HepG2 (cell line): ENCODE measurements at regions not wholly inside any gene's neighbourhood (a gene's known extent, or its start where the extent isn't known, plus 50 kb on each side); places are given as distances from the start of the nearest gene placed in this dataset.

Experiments used
- ATAC-seq: fragments of 200-7000 bp; cut with Tn5 transposase; 3 replicates; pipeline ENCODE4 v1.9.1; 2020; ENCODE audit warnings: mild to moderate bottlenecking, moderate library complexity
- BruUV-seq: library from RNA; stranded (reverse); fragments of 400-500 nt; replicated peaks from 2 replicates; lab custom pipeline; 2021; lab: Mats Ljungman, UMichigan
- CTCF ChIA-PET: fragments of 300-600 bp; formaldehyde crosslinking; extraction: SDS; loops from one replicate; lab custom pipeline; 2021; ENCODE audit warnings: low total read pairs, inconsistent platforms, low intra/inter-chr PET ratio; lab: Yijun Ruan, JAX
- POLR2A ChIA-PET: fragments of 350-600 bp; sonication (Branson Sonifier 250); formaldehyde crosslinking; loops from one replicate; lab custom pipeline; 2020; ENCODE audit warnings: antibody characterized with exemption, inconsistent platforms; lab: Yijun Ruan, JAX
- DNase-seq: peaks from one replicate; pipeline ENCODE4 v3.0.0-alpha.2; 2015; ENCODE audit warnings: low spot score
- FAIRE-seq: peaks from 3 replicates; lab custom pipeline; 2011; peaks lifted over from hg19 to GRCh38; lab: Jason Lieb, UNC
- H2AFZ ChIP-seq: one replicate; pipeline ENCODE4 v1.6.1; 2011; ENCODE audit warnings: low read length, inconsistent platforms
- H3K27ac ChIP-seq: fragments of 300-600 bp; 3 replicates; pipeline ENCODE4 v1.8.0; 2011; ENCODE audit warnings: mixed run types, mild to moderate bottlenecking, mixed read lengths, low read length, inconsistent platforms; ENCODE audit not compliant: insufficient read depth; ENCODE audit errors: extremely low read length
- H3K27me3 ChIP-seq, 2 experiments: fragments of 200-600 bp in 1 of 2; 2 replicates in 1 of 2; 3 replicates in 1 of 2; pipeline versions ENCODE4 v1.6.0 to v1.8.0; 2011; ENCODE audit warnings: low read length in 2 of 2, mild to moderate bottlenecking in 2 of 2, moderate library complexity in 2 of 2, inconsistent platforms in 1 of 2; ENCODE audit not compliant: insufficient read depth in 2 of 2, control insufficient read depth in 1 of 2
- H3K36me3 ChIP-seq, 2 experiments: fragments of 200-600 bp in 1 of 2; replicated peaks in 1 of 2; 2 replicates in 1 of 2; 3 replicates in 1 of 2; pipeline versions ENCODE4 v1.5.1 to v1.8.0; 2011; ENCODE audit warnings: low read length in 2 of 2, inconsistent platforms in 1 of 2; ENCODE audit not compliant: insufficient read depth in 2 of 2, control insufficient read depth in 1 of 2
- H3K4me1 ChIP-seq: 2 replicates; pipeline ENCODE4 v1.5.1; 2012; ENCODE audit warnings: low read length, inconsistent platforms; ENCODE audit not compliant: insufficient read depth
- H3K4me2 ChIP-seq: 2 replicates; pipeline ENCODE4 v1.6.0; 2011; ENCODE audit warnings: low read depth, low read length, inconsistent platforms
- H3K4me3 ChIP-seq, 3 experiments: fragments of 200-600 bp in 1 of 3; sonication (generic), shearing (Covaris generic) in 1 of 3; replicated peaks in 1 of 3; 2 replicates each; pipeline ENCODE4 v1.5.1; 2011 to 2016; ENCODE audit warnings: low read length in 3 of 3, inconsistent platforms in 2 of 3, low read depth in 2 of 3, mild to moderate bottlenecking in 2 of 3, control low read depth in 1 of 3, mixed read lengths in 1 of 3; ENCODE audit not compliant: insufficient read depth in 1 of 3
- H3K79me2 ChIP-seq: one replicate; pipeline ENCODE4 v1.6.1; 2011; ENCODE audit warnings: low read length, inconsistent platforms; ENCODE audit not compliant: insufficient read depth
- H3K9ac ChIP-seq: 2 replicates; pipeline ENCODE4 v1.6.0; 2011; ENCODE audit warnings: mild to moderate bottlenecking, low read depth, low read length, inconsistent platforms; ENCODE audit not compliant: insufficient read depth
- H3K9me3 ChIP-seq: 2 replicates; pipeline ENCODE4 v1.5.1; 2012; ENCODE audit warnings: mild to moderate bottlenecking, low read length
- H4K20me1 ChIP-seq: 2 replicates; pipeline ENCODE4 v1.6.0; 2011; ENCODE audit warnings: inconsistent platforms, mild to moderate bottlenecking, low read length, moderate library complexity; ENCODE audit not compliant: insufficient read depth
- CCDC6 ChIP-seq: sonication (generic); formaldehyde crosslinking; IDR thresholded peaks from 2 replicates; pipeline ENCODE4 v1.8.1; 2022; ENCODE audit warnings: mild to moderate bottlenecking, missing genetic modification reagents, moderate library complexity
- ISL2 ChIP-seq: sonication (generic); formaldehyde crosslinking; IDR thresholded peaks from 2 replicates; pipeline ENCODE4 v1.5.0; 2020; ENCODE audit warnings: missing genetic modification reagents
- KAT8 ChIP-seq: IDR thresholded peaks from 2 replicates; pipeline ENCODE4 v1.6.1; 2016; ENCODE audit warnings: missing genetic modification reagents, missing compliant biosample characterization
- KDM1A ChIP-seq: IDR thresholded peaks from 2 replicates; pipeline ENCODE4 v1.6.1; 2016; ENCODE audit warnings: missing compliant biosample characterization
- RCOR2 ChIP-seq: IDR thresholded peaks from 2 replicates; pipeline ENCODE4 v1.6.1; 2016; ENCODE audit warnings: missing biosample characterization, missing genetic modification reagents
- TARDBP ChIP-seq: sonication (generic); formaldehyde crosslinking; IDR thresholded peaks from 2 replicates; pipeline ENCODE4 v1.8.0; 2022; ENCODE audit warnings: mild to moderate bottlenecking, missing genetic modification reagents
- TEAD3 ChIP-seq: optimal IDR thresholded peaks from 2 replicates; pipeline ENCODE3; 2016; ENCODE audit warnings: borderline replicate concordance
- ZNF143 ChIP-seq: sonication (generic); formaldehyde crosslinking; IDR thresholded peaks from 2 replicates; pipeline ENCODE4 v1.4.0; 2020; ENCODE audit warnings: missing genetic modification reagents
- ZNF335 ChIP-seq: sonication (generic); formaldehyde crosslinking; IDR thresholded peaks from 2 replicates; pipeline ENCODE4 v1.4.0; 2020; ENCODE audit warnings: missing genetic modification reagents
- ZNF362 ChIP-seq: sonication (generic); formaldehyde crosslinking; IDR thresholded peaks from 2 replicates; pipeline ENCODE4 v1.4.0; 2020; ENCODE audit warnings: missing genetic modification reagents, mild to moderate bottlenecking, borderline replicate concordance
- WGBS: methylation state at CpG from one replicate; pipeline ENCODE4 v1.1.6; 2017; ENCODE audit warnings: low lambda C conversion rate; 5-methylcytosine and 5-hydroxymethylcytosine counted together
- in situ Hi-C: cut with HindIII; loops from 2 replicates; pipeline ENCODE4 v1.10.0; 2017; ENCODE audit warnings: low pct_unique_long_range_greater_than_20kb; ENCODE audit not compliant: extremely low pct_ligation_motif_present
- intact Hi-C: fragments of 100-400 bp; cut with micrococcal nuclease; formaldehyde crosslinking; loops from one replicate; pipeline ENCODE4 v1.10.0; 2022; ENCODE audit not compliant: unreplicated experiment
- TF ChIP-seq, protein P1 (sequence below): sonication (generic); formaldehyde crosslinking; IDR thresholded peaks from 2 replicates; pipeline ENCODE4 v1.4.0; 2020; ENCODE audit warnings: missing genetic modification reagents
- TF ChIP-seq, protein P2 (sequence below): sonication (generic); formaldehyde crosslinking; IDR thresholded peaks from 2 replicates; pipeline ENCODE4 v1.5.0; 2020; ENCODE audit warnings: mild to moderate bottlenecking, missing genetic modification reagents
- TF ChIP-seq, protein P3 (sequence below): sonication (generic); formaldehyde crosslinking; IDR thresholded peaks from 2 replicates; pipeline ENCODE4 v1.4.0; 2020; ENCODE audit warnings: missing genetic modification reagents, borderline replicate concordance
- TF ChIP-seq, protein P4 (sequence below), 2 experiments: fragments of 450-650 bp in 1 of 2; sonication (generic) in 1 of 2; formaldehyde crosslinking; IDR thresholded peaks; 2 replicates each; pipeline versions ENCODE4 v1.5.0 to v1.8.0; 2020 to 2022; ENCODE audit warnings: mild to moderate bottlenecking in 1 of 2, missing genetic modification reagents in 1 of 2

- ATAC-seq = no peak
- H3K9ac ChIP-seq = no peak overlapping the region
- H3K9me3 ChIP-seq = no peaks in the 10 kb centered on the region
- BruUV-seq = no TSS peak
- POLR2A ChIA-PET = interaction anchor here (0.7 kb wide), 2 partner anchors 25 to 191 kb away, joined by 3 read pairs; no protein-coding TSS in a partner anchor
- intact Hi-C loops = no loop called here
- no peak for FAIRE-seq
- DNase-seq = no peak
- peaks cover 1 to 6% of the 10 kb centered on the region in 2 experiments; a peak in 4 of 5 replicates for H3K36me3 ChIP-seq
- H3K79me2 ChIP-seq = peaks cover 94% of the 10 kb centered on the region
- CTCF ChIA-PET = no interaction called here
- H3K27ac ChIP-seq = peak overlapping the region; percentile 78
- WGBS = 100% methylated on average over 1 of the region's 1 CpG
- no peak overlapping the region; a peak in 1 of 6 replicates for H3K4me3 ChIP-seq
- no peaks in the 10 kb centered on the region for H3K27me3 ChIP-seq
- H3K4me2 ChIP-seq = peak overlapping the region; percentile 5; the same call in 1 of the 2 replicates
- H4K20me1 ChIP-seq = no peaks in the 10 kb centered on the region
- no peak overlapping the region for H2AFZ ChIP-seq
- H3K4me1 ChIP-seq = peaks cover 97% of the 10 kb centered on the region
- in situ Hi-C loops = no loop called here
- TF ChIP-seq TEAD3 (peak; percentile 69), ZNF143 (CRISPR knock-in tag) (no peak), ISL2 (no peak), ZNF362 (CRISPR knock-in tag) (peak; percentile 39; the same call in 1 of the 2 replicates), TARDBP (CRISPR knock-in tag) (no peak), ZNF335 (CRISPR knock-in tag) (0 out of 2 replicates have a peak, but pooled peaks have one; percentile 28), CCDC6 (CRISPR knock-in tag) (no peak), KAT8 (no peak), KDM1A (CRISPR knock-in tag) (peak; percentile 62; the same call in 1 of the 2 replicates), RCOR2 (CRISPR knock-in tag) (peak; percentile 63; the same call in 1 of the 2 replicates)
- TF ChIP-seq, protein P1, sequence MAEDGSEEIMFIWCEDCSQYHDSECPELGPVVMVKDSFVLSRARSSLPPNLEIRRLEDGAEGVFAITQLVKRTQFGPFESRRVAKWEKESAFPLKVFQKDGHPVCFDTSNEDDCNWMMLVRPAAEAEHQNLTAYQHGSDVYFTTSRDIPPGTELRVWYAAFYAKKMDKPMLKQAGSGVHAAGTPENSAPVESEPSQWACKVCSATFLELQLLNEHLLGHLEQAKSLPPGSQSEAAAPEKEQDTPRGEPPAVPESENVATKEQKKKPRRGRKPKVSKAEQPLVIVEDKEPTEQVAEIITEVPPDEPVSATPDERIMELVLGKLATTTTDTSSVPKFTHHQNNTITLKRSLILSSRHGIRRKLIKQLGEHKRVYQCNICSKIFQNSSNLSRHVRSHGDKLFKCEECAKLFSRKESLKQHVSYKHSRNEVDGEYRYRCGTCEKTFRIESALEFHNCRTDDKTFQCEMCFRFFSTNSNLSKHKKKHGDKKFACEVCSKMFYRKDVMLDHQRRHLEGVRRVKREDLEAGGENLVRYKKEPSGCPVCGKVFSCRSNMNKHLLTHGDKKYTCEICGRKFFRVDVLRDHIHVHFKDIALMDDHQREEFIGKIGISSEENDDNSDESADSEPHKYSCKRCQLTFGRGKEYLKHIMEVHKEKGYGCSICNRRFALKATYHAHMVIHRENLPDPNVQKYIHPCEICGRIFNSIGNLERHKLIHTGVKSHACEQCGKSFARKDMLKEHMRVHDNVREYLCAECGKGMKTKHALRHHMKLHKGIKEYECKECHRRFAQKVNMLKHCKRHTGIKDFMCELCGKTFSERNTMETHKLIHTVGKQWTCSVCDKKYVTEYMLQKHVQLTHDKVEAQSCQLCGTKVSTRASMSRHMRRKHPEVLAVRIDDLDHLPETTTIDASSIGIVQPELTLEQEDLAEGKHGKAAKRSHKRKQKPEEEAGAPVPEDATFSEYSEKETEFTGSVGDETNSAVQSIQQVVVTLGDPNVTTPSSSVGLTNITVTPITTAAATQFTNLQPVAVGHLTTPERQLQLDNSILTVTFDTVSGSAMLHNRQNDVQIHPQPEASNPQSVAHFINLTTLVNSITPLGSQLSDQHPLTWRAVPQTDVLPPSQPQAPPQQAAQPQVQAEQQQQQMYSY (CRISPR knock-in tag) = no peak
- TF ChIP-seq, protein P2, sequence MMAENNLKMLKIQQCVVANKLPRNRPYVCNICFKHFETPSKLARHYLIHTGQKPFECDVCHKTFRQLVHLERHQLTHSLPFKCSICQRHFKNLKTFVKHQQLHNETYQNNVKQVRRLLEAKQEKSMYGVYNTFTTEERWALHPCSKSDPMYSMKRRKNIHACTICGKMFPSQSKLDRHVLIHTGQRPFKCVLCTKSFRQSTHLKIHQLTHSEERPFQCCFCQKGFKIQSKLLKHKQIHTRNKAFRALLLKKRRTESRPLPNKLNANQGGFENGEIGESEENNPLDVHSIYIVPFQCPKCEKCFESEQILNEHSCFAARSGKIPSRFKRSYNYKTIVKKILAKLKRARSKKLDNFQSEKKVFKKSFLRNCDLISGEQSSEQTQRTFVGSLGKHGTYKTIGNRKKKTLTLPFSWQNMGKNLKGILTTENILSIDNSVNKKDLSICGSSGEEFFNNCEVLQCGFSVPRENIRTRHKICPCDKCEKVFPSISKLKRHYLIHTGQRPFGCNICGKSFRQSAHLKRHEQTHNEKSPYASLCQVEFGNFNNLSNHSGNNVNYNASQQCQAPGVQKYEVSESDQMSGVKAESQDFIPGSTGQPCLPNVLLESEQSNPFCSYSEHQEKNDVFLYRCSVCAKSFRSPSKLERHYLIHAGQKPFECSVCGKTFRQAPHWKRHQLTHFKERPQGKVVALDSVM = peak; percentile 97
- TF ChIP-seq, protein P3, sequence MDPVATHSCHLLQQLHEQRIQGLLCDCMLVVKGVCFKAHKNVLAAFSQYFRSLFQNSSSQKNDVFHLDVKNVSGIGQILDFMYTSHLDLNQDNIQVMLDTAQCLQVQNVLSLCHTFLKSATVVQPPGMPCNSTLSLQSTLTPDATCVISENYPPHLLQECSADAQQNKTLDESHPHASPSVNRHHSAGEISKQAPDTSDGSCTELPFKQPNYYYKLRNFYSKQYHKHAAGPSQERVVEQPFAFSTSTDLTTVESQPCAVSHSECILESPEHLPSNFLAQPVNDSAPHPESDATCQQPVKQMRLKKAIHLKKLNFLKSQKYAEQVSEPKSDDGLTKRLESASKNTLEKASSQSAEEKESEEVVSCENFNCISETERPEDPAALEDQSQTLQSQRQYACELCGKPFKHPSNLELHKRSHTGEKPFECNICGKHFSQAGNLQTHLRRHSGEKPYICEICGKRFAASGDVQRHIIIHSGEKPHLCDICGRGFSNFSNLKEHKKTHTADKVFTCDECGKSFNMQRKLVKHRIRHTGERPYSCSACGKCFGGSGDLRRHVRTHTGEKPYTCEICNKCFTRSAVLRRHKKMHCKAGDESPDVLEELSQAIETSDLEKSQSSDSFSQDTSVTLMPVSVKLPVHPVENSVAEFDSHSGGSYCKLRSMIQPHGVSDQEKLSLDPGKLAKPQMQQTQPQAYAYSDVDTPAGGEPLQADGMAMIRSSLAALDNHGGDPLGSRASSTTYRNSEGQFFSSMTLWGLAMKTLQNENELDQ (CRISPR knock-in tag) = no peak
- TF ChIP-seq, protein P4, sequence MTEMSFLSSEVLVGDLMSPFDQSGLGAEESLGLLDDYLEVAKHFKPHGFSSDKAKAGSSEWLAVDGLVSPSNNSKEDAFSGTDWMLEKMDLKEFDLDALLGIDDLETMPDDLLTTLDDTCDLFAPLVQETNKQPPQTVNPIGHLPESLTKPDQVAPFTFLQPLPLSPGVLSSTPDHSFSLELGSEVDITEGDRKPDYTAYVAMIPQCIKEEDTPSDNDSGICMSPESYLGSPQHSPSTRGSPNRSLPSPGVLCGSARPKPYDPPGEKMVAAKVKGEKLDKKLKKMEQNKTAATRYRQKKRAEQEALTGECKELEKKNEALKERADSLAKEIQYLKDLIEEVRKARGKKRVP (CRISPR knock-in tag; IDR thresholded peaks at IDR 0.05) = no peak
Measured at GRCh38 chr7:130906575-130906974, 172.6 kb upstream of the KLF14 start.
